Adrenal gland (tissue), 9 donors: ENCODE measurements at regions not wholly inside any gene's neighbourhood (a gene's known extent, or its start where the extent isn't known, plus 50 kb on each side); places are given as distances from the start of the nearest gene placed in this dataset.

ENCODE experiments used
- DNase-seq, 7 donors: peaks; one replicate each; pipeline ENCODE4 v3.0.0-alpha.2; 2019 to 2020
- H3K27ac ChIP-seq, 5 donors: fragments of 200-600 bp; sonication (generic) in 4 of 5; 1 replicate in 3 of 5; 2 replicates in 2 of 5; pipeline versions ENCODE4 v1.5.1 to v1.8.0; 2016 to 2020; ENCODE audit warnings: mild to moderate bottlenecking in 1 of 5
- H3K27me3 ChIP-seq: fragments of 200-600 bp; 2 replicates; pipeline ENCODE4 v1.8.0; 2021
- H3K36me3 ChIP-seq, 2 donors: fragments of 200-600 bp; replicated peaks in 1 of 2; 1 replicate in 1 of 2; 2 replicates in 1 of 2; pipeline versions ENCODE4 v1.5.1 to v1.8.0; 2018 to 2022
- H3K4me1 ChIP-seq, 2 donors: fragments of 200-600 bp; replicated peaks in 1 of 2; 1 replicate in 1 of 2; 2 replicates in 1 of 2; pipeline versions ENCODE4 v1.5.1 to v1.8.0; 2018 to 2021
- H3K4me3 ChIP-seq, 4 donors: fragments of 200-600 bp; sonication (generic) in 3 of 4; one replicate each; pipeline ENCODE4 v1.5.1; 2016 to 2018
- H3K9me3 ChIP-seq, 3 donors: fragments of 200-600 bp; sonication (generic) in 1 of 3; replicated peaks in 1 of 3; 1 replicate in 2 of 3; 2 replicates in 1 of 3; pipeline versions ENCODE4 v1.5.1 to v1.8.0; 2016 to 2021
- POLR2A ChIP-seq, 2 donors: fragments of 450-650 bp; IDR thresholded peaks; one replicate each; pipeline ENCODE4 v1.6.1; 2017; ENCODE audit warnings: antibody characterized with exemption in 2 of 2, mild to moderate bottlenecking in 2 of 2, moderate library complexity in 1 of 2
- WGBS, 4 donors: extraction: QIAGEN DNeasy Blood & Tissue Kit in 2 of 4; methylation state at CpG; one replicate each; pipeline versions ENCODE4 v1.1.5 to v1.1.7; 2013 to 2017; 5-methylcytosine and 5-hydroxymethylcytosine counted together
- intact Hi-C, 2 donors: fragments of 100-400 bp; cut with DNase I; formaldehyde crosslinking; loops; one replicate each; pipeline versions ENCODE4 v1.14.1 to v1.15.0; 2022 to 2023
- TF ChIP-seq, protein P1 (sequence below), 6 experiments: fragments of 450-650 bp in 4 of 6; fragments of 200-600 bp in 2 of 6; sonication (generic) in 1 of 6; IDR thresholded peaks; 1 replicate in 5 of 6; 2 replicates in 1 of 6; pipeline versions ENCODE4 v1.5.1 to v1.8.0; 2016 to 2021; ENCODE audit warnings: antibody characterized with exemption in 6 of 6, mild to moderate bottlenecking in 2 of 6, moderate library complexity in 1 of 6
- donor health status: healthy with polysubstance abuse.
- donor health status: Bipolar disorder and iron deficiency.
- donor health status: DM: yes; HTN: yes; CAD: no.
- donor health status: DM: no; HTN: no; CAD: no.
- donor health status: DM: no; HTN: no; CAD: no.

DNA sequence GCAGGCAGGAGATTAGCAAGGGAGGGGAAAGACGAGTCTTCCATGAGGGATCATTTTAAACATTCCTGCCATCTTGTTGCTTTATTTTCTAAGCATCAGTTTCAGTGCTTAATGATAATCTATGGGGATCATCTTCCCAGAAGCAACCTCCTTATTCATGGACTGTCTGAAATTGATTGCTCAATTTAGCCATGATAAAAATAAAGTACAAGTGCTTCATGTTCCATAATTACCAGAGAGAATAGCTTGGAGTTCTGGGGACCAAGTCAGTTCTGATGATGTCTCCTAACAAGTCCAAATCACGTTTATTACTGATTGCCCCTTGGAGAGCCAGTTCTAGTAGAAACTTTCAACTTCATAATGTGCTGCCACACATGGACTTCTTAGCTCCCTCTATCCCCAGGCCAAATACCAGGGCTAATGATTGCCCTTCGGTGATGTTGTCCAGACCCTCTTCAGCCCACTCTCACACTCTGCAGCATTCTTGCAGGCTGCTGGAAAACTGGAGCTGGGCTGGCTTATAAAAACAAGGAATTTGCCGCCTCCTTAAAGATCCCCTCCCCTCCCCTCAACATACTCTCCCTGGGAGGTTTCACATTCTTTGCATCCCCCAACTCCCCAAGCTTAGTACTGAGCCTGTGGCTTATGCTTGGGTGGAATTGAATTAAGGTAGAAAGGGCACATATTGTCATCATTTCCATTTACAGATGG is 222.1 kb upstream of the ADAMTS9 start:
- H3K27me3 ChIP-seq: no peaks in the 10 kb centered on the region
- H3K9me3 ChIP-seq: no peaks in the 10 kb centered on the region
- TF ChIP-seq, protein P1, sequence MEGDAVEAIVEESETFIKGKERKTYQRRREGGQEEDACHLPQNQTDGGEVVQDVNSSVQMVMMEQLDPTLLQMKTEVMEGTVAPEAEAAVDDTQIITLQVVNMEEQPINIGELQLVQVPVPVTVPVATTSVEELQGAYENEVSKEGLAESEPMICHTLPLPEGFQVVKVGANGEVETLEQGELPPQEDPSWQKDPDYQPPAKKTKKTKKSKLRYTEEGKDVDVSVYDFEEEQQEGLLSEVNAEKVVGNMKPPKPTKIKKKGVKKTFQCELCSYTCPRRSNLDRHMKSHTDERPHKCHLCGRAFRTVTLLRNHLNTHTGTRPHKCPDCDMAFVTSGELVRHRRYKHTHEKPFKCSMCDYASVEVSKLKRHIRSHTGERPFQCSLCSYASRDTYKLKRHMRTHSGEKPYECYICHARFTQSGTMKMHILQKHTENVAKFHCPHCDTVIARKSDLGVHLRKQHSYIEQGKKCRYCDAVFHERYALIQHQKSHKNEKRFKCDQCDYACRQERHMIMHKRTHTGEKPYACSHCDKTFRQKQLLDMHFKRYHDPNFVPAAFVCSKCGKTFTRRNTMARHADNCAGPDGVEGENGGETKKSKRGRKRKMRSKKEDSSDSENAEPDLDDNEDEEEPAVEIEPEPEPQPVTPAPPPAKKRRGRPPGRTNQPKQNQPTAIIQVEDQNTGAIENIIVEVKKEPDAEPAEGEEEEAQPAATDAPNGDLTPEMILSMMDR (IDR thresholded peaks at IDR 0.05): no peak
- TF ChIP-seq POLR2A (IDR thresholded peaks at IDR 0.05): no peak
- no peak overlapping the region for H3K4me3 ChIP-seq
- H3K4me1 ChIP-seq: peaks cover 0 to 25% of the 10 kb centered on the region in 2 donors
- intact Hi-C loops: no loop called here
- DNase-seq: no peak
- H3K36me3 ChIP-seq: no peaks in the 10 kb centered on the region
- H3K27ac ChIP-seq: no peak overlapping the region
- 87 to 94% (median 91%) methylated on average over 4 of the region's 4 CpGs for WGBS, 4 donors

DNA sequence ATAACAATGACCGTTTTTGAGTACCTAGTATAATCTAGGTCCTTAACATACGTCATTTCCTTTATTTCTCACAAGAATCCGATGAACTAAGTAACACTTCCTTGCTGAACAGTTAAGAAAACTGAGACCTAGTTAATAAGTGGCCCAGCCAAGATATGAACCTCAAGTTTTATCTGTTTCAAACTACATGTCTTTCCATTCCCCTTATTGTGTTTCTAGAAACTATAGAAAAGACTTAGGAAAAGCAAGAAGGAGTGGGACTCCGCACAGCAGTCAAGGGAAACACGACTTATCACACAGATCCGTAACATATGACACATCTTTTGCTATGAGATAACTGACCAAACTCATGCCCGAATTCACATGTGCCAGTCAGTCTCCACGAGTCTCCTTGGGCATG is 221.2 kb upstream of the ADAMTS9 start:
- H3K4me1 ChIP-seq: peaks cover 0 to 25% of the 10 kb centered on the region in 2 donors
- 88 to 92% (median 90%) methylated on average over 8 of the region's 8 CpGs for WGBS, 4 donors
- H3K4me3 ChIP-seq: no peak overlapping the region
- TF ChIP-seq POLR2A (IDR thresholded peaks at IDR 0.05): no peak
- TF ChIP-seq, protein P1 (IDR thresholded peaks at IDR 0.05): no peak
- DNase-seq: no peak
- intact Hi-C loops: no loop called here
- no peaks in the 10 kb centered on the region for H3K36me3 ChIP-seq
- no peak overlapping the region for H3K27ac ChIP-seq
- no peaks in the 10 kb centered on the region for H3K9me3 ChIP-seq
- H3K27me3 ChIP-seq: no peaks in the 10 kb centered on the region

DNA sequence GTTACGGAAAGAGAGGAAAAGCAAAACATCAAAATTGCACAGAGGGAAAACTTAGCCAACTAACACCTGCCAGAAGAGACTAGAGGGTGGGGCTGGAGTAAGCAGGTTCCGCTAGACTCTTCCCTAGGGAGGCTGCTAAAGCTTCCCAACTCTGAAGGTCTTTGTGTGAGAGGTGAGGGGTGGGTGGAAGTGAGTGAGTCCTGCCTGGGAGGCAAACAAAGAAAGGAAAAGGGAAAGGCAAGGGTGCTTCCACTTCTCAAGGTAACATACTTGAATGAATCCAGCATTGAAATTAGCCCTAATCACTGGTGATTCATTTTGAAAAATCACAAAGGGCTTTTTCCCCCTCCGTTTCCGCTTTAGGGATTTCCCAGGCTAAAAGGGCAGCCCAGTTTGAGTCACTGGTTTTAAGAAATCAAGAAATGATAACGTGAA is 220.5 kb upstream of the ADAMTS9 start:
- peak in 4 of 7 donors; percentile 23 to 52 (median 32) for DNase-seq
- Histone ChIP-seq H3K27ac (peak overlapping the region in 1 of 5 donors; percentile 0), H3K4me3 (no peak overlapping the region), H3K4me1 (peaks cover 0 to 32% of the 10 kb centered on the region in 2 donors), H3K9me3 (no peaks in the 10 kb centered on the region), H3K27me3 (no peaks in the 10 kb centered on the region), H3K36me3 (no peaks in the 10 kb centered on the region)
- intact Hi-C loops: no loop called here
- WGBS, 4 donors: 33 to 49% (median 43%) methylated on average over 5 of the region's 5 CpGs
- no peak for TF ChIP-seq POLR2A (IDR thresholded peaks at IDR 0.05)
- TF ChIP-seq, protein P1 (IDR thresholded peaks at IDR 0.05): no peak

DNA sequence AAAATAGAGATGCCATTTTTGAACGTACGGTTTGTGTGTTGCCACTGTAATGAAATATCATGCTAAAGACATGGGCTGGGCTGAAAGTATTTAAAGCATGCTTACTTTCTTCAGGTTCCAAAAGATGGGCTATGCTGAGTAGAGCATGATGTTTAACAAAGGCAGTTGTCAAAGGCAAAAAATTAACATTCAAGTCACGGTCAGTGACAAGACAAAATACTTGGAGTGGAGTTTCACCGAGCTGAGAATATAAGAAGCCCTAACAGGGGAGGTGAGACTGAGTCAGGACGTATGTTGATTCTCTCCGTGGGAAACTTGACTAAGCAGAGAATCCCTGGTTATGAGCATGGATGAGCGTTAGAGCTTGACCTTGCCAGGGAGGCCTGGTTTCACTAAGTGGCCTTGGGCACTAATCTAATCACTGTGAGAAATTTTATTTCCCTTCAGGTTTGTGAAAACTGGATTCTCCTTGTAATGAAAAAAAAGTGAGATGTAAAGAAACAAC is 218.2 kb upstream of the ADAMTS9 start:
- 52 to 62% (median 59%) methylated on average over 7 of the region's 7 CpGs for WGBS, 4 donors
- Histone ChIP-seq H3K9me3 (no peaks in the 10 kb centered on the region), H3K27me3 (no peaks in the 10 kb centered on the region), H3K27ac (no peak overlapping the region), H3K36me3 (no peaks in the 10 kb centered on the region), H3K4me1 (peaks cover 6 to 55% of the 10 kb centered on the region in 2 donors), H3K4me3 (no peak overlapping the region)
- peak in 2 of 7 donors; percentile 16 to 41 for DNase-seq
- no peak for TF ChIP-seq POLR2A (IDR thresholded peaks at IDR 0.05)
- TF ChIP-seq, protein P1 (IDR thresholded peaks at IDR 0.05): no peak
- intact Hi-C loops: no loop called here
